ENCODE measurements at regions not wholly inside any gene's neighbourhood (a gene's known extent, or its start where the extent isn't known, plus 50 kb on each side); places are given as distances from the start of the nearest gene placed in this dataset.

- no peak overlapping the region for H3K9ac ChIP-seq (ENCODE audit: low read length in 5 of 5)
- H3K9me3 ChIP-seq (ENCODE audit: control insufficient read depth in 5 of 5, low read length in 5 of 5): no peaks in the 10 kb centered on the region
- peaks cover 0 to 6% (median 0%) of the 10 kb centered on the region in 5 donors for H3K27me3 ChIP-seq (ENCODE audit: control insufficient read depth in 5 of 5, insufficient read depth in 4 of 5, low read length in 5 of 5)
- H3K4me3 ChIP-seq (ENCODE audit: low read depth in 1 of 5, low read length in 5 of 5): no peak overlapping the region
- no peaks in the 10 kb centered on the region for H3K36me3 ChIP-seq (ENCODE audit: control insufficient read depth in 5 of 5, insufficient read depth in 5 of 5, low read length in 5 of 5)
- H3K4me1 ChIP-seq (ENCODE audit: control insufficient read depth in 5 of 5, insufficient read depth in 5 of 5, low read length in 5 of 5): peaks cover 0 to 12% (median 4%) of the 10 kb centered on the region in 5 donors
- no peak overlapping the region for H3K27ac ChIP-seq (ENCODE audit: low read depth, low read length)
These were observed 440.8 kb upstream of the SALL3 start for GRCh38 chr18:78538669-78539440.

GRCh38 chr18:78540636-78541529 is 438.7 kb upstream of the SALL3 start:
- Histone ChIP-seq H3K27me3 (ENCODE audit: control insufficient read depth in 5 of 5, insufficient read depth in 4 of 5, low read length in 5 of 5) (peaks cover 0 to 6% (median 0%) of the 10 kb centered on the region in 5 donors), H3K4me1 (ENCODE audit: control insufficient read depth in 5 of 5, insufficient read depth in 5 of 5, low read length in 5 of 5) (peaks cover 0 to 12% (median 4%) of the 10 kb centered on the region in 5 donors), H3K9ac (ENCODE audit: low read length in 5 of 5) (no peak overlapping the region), H3K27ac (ENCODE audit: low read depth, low read length) (no peak overlapping the region), H3K9me3 (ENCODE audit: control insufficient read depth in 5 of 5, low read length in 5 of 5) (no peaks in the 10 kb centered on the region), H3K4me3 (ENCODE audit: low read depth in 1 of 5, low read length in 5 of 5) (no peak overlapping the region), H3K36me3 (ENCODE audit: control insufficient read depth in 5 of 5, insufficient read depth in 5 of 5, low read length in 5 of 5) (no peaks in the 10 kb centered on the region)

GRCh38 chr18:78542204-78542603 is 437.4 kb upstream of the SALL3 start:
- H3K9me3 ChIP-seq (ENCODE audit: control insufficient read depth in 5 of 5, low read length in 5 of 5): no peaks in the 10 kb centered on the region
- H3K4me1 ChIP-seq (ENCODE audit: control insufficient read depth in 5 of 5, insufficient read depth in 5 of 5, low read length in 5 of 5): peaks cover 0 to 12% (median 4%) of the 10 kb centered on the region in 5 donors
- H3K4me3 ChIP-seq (ENCODE audit: low read depth in 1 of 5, low read length in 5 of 5): no peak overlapping the region
- H3K27ac ChIP-seq (ENCODE audit: low read depth, low read length): no peak overlapping the region
- H3K36me3 ChIP-seq (ENCODE audit: control insufficient read depth in 5 of 5, insufficient read depth in 5 of 5, low read length in 5 of 5): no peaks in the 10 kb centered on the region
- no peak overlapping the region for H3K9ac ChIP-seq (ENCODE audit: low read length in 5 of 5)
- H3K27me3 ChIP-seq (ENCODE audit: control insufficient read depth in 5 of 5, insufficient read depth in 4 of 5, low read length in 5 of 5): peaks cover 0 to 6% (median 0%) of the 10 kb centered on the region in 5 donors

GRCh38 chr18:78543201-78543725 is 436.4 kb upstream of the SALL3 start:
- Histone ChIP-seq H3K27me3 (ENCODE audit: control insufficient read depth in 5 of 5, insufficient read depth in 4 of 5, low read length in 5 of 5) (peaks cover 0 to 6% (median 0%) of the 10 kb centered on the region in 5 donors), H3K36me3 (ENCODE audit: control insufficient read depth in 5 of 5, insufficient read depth in 5 of 5, low read length in 5 of 5) (no peaks in the 10 kb centered on the region), H3K9me3 (ENCODE audit: control insufficient read depth in 5 of 5, low read length in 5 of 5) (no peaks in the 10 kb centered on the region), H3K9ac (ENCODE audit: low read length in 5 of 5) (no peak overlapping the region), H3K27ac (ENCODE audit: low read depth, low read length) (no peak overlapping the region), H3K4me1 (ENCODE audit: control insufficient read depth in 5 of 5, insufficient read depth in 5 of 5, low read length in 5 of 5) (peaks cover 0 to 12% (median 4%) of the 10 kb centered on the region in 5 donors), H3K4me3 (ENCODE audit: low read depth in 1 of 5, low read length in 5 of 5) (no peak overlapping the region)

- no peak overlapping the region for H3K9ac ChIP-seq (ENCODE audit: low read length in 5 of 5)
These were observed 433.3 kb upstream of the SALL3 start for GRCh38 chr18:78546281-78546680.

GRCh38 chr18:78547817-78548216 is 431.8 kb upstream of the SALL3 start:
- Histone ChIP-seq H3K27me3 (ENCODE audit: control insufficient read depth in 5 of 5, insufficient read depth in 4 of 5, low read length in 5 of 5) (peaks cover 0 to 8% (median 6%) of the 10 kb centered on the region in 5 donors), H3K9me3 (ENCODE audit: control insufficient read depth in 5 of 5, low read length in 5 of 5) (peaks cover 0 to 3% (median 0%) of the 10 kb centered on the region in 5 donors), H3K4me3 (ENCODE audit: low read depth in 1 of 5, low read length in 5 of 5) (no peak overlapping the region), H3K36me3 (ENCODE audit: control insufficient read depth in 5 of 5, insufficient read depth in 5 of 5, low read length in 5 of 5) (no peaks in the 10 kb centered on the region), H3K4me1 (ENCODE audit: control insufficient read depth in 5 of 5, insufficient read depth in 5 of 5, low read length in 5 of 5) (no peaks in the 10 kb centered on the region), H3K9ac (ENCODE audit: low read length in 5 of 5) (no peak overlapping the region), H3K27ac (ENCODE audit: low read depth, low read length) (no peak overlapping the region)

More at GRCh38 chr18:78546281-78546680, 433.3 kb upstream of the SALL3 start:
- Histone ChIP-seq H3K4me1 (ENCODE audit: control insufficient read depth in 5 of 5, insufficient read depth in 5 of 5, low read length in 5 of 5) (peaks cover 0 to 8% (median 4%) of the 10 kb centered on the region in 5 donors), H3K9me3 (ENCODE audit: control insufficient read depth in 5 of 5, low read length in 5 of 5) (peaks cover 0 to 3% (median 0%) of the 10 kb centered on the region in 5 donors), H3K27me3 (ENCODE audit: control insufficient read depth in 5 of 5, insufficient read depth in 4 of 5, low read length in 5 of 5) (peaks cover 0 to 8% (median 6%) of the 10 kb centered on the region in 5 donors), H3K36me3 (ENCODE audit: control insufficient read depth in 5 of 5, insufficient read depth in 5 of 5, low read length in 5 of 5) (no peaks in the 10 kb centered on the region), H3K4me3 (ENCODE audit: low read depth in 1 of 5, low read length in 5 of 5) (no peak overlapping the region), H3K27ac (ENCODE audit: low read depth, low read length) (no peak overlapping the region)

- no peak overlapping the region for H3K27ac ChIP-seq (ENCODE audit: low read depth, low read length)
- H3K9me3 ChIP-seq (ENCODE audit: control insufficient read depth in 5 of 5, low read length in 5 of 5): peaks cover 0 to 3% (median 0%) of the 10 kb centered on the region in 5 donors
- H3K27me3 ChIP-seq (ENCODE audit: control insufficient read depth in 5 of 5, insufficient read depth in 4 of 5, low read length in 5 of 5): peaks cover 0 to 8% (median 6%) of the 10 kb centered on the region in 5 donors
- no peaks in the 10 kb centered on the region for H3K36me3 ChIP-seq (ENCODE audit: control insufficient read depth in 5 of 5, insufficient read depth in 5 of 5, low read length in 5 of 5)
- no peak overlapping the region for H3K4me3 ChIP-seq (ENCODE audit: low read depth in 1 of 5, low read length in 5 of 5)
- no peak overlapping the region for H3K9ac ChIP-seq (ENCODE audit: low read length in 5 of 5)
- H3K4me1 ChIP-seq (ENCODE audit: control insufficient read depth in 5 of 5, insufficient read depth in 5 of 5, low read length in 5 of 5): no peaks in the 10 kb centered on the region
These were observed 431.2 kb upstream of the SALL3 start for GRCh38 chr18:78548261-78549058.

- H3K36me3 ChIP-seq (ENCODE audit: control insufficient read depth in 5 of 5, insufficient read depth in 5 of 5, low read length in 5 of 5): no peaks in the 10 kb centered on the region
- peaks cover 0 to 8% (median 6%) of the 10 kb centered on the region in 5 donors for H3K27me3 ChIP-seq (ENCODE audit: control insufficient read depth in 5 of 5, insufficient read depth in 4 of 5, low read length in 5 of 5)
- no peak overlapping the region for H3K4me3 ChIP-seq (ENCODE audit: low read depth in 1 of 5, low read length in 5 of 5)
- no peak overlapping the region for H3K9ac ChIP-seq (ENCODE audit: low read length in 5 of 5)
- no peak overlapping the region for H3K27ac ChIP-seq (ENCODE audit: low read depth, low read length)
- H3K4me1 ChIP-seq (ENCODE audit: control insufficient read depth in 5 of 5, insufficient read depth in 5 of 5, low read length in 5 of 5): no peaks in the 10 kb centered on the region
- peaks cover 3 to 12% (median 11%) of the 10 kb centered on the region in 5 donors for H3K9me3 ChIP-seq (ENCODE audit: control insufficient read depth in 5 of 5, low read length in 5 of 5)
These were observed 429.6 kb upstream of the SALL3 start for GRCh38 chr18:78549971-78550370.

- Histone ChIP-seq H3K9ac (ENCODE audit: low read length in 5 of 5) (no peak overlapping the region), H3K4me3 (ENCODE audit: low read depth in 1 of 5, low read length in 5 of 5) (peak overlapping the region in 2 of 5 donors; percentile 1 to 19), H3K36me3 (ENCODE audit: control insufficient read depth in 5 of 5, insufficient read depth in 5 of 5, low read length in 5 of 5) (no peaks in the 10 kb centered on the region), H3K9me3 (ENCODE audit: control insufficient read depth in 5 of 5, low read length in 5 of 5) (peaks cover 3 to 27% (median 21%) of the 10 kb centered on the region in 5 donors), H3K4me1 (ENCODE audit: control insufficient read depth in 5 of 5, insufficient read depth in 5 of 5, low read length in 5 of 5) (no peaks in the 10 kb centered on the region), H3K27me3 (ENCODE audit: control insufficient read depth in 5 of 5, insufficient read depth in 4 of 5, low read length in 5 of 5) (peaks cover 0 to 4% (median 3%) of the 10 kb centered on the region in 5 donors), H3K27ac (ENCODE audit: low read depth, low read length) (no peak overlapping the region)
These were observed 424.5 kb upstream of the SALL3 start for GRCh38 chr18:78554944-78555608.
